NCI-H526 (cell line): ENCODE measurements at regions not wholly inside any gene's neighbourhood (a gene's known extent, or its start where the extent isn't known, plus 50 kb on each side); places are given as distances from the start of the nearest gene placed in this dataset.
"Not testable (repeated sequence)": the region's sequence is repeated elsewhere in the genome, so short reads cannot be mapped to it uniquely, and the experiment has no call there.

Experiments
- DNase-seq, 2 experiments: peaks; one replicate each; lab custom pipeline; 2025; lab: John Stamatoyannopoulos, UW

DNA sequence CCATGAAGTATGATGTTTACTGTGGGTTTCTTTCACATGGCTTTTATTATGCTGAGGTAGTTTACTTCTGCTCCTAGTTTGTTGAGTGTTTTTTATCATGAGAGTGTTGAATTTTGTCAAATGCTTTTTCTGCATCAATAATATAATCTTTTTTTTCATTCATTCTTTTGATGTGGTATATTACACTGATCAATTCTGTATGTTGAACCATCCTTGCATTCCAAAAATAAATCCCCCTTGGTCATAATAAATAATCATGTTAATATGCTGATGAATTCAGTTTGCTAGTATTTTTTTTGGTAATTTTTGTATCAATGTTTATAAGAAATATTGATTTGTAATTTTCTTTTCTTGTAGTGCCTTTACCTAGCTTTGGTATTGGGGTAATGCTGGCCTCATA, 97.9 kb upstream of the ZNF648 start:
- DNase-seq = no peak

DNA sequence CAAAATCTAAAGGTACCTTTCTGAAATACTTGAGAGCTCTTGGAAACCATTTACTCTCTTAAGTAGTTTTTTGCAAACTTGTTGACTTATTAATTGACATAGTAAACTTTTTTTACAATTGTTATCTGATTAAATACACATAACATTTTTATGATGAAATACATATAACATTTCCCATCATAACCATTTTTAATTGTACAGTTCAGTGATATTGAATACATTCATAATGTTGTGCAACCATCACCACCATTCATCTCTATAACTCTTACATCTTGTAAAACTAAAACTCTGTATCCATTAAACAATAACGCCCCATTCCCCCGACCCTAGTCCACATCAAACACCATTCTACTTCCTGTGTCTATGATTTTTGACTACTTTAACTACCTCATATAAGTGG, 95.7 kb upstream of the ZNF648 start:
- no peak for DNase-seq

DNA sequence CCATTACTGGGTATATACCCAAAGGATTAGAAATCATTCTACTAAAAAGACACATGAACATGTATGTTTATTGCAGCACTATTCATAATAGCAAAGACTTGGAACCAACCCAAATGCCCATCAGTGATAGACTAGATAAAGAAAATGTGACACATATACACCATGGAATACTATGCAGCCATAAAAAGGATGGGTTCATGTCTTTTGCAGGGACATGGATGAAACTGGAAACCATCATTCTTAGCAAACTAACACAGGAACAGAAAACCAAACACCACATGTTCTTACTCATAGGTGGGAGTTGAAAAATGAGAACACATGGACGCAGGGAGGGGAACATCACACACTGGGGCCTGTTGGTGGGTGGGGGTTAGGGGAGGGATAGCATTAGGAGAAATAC, 92.9 kb upstream of the ZNF648 start:
- DNase-seq = not testable (repeated sequence)

DNA sequence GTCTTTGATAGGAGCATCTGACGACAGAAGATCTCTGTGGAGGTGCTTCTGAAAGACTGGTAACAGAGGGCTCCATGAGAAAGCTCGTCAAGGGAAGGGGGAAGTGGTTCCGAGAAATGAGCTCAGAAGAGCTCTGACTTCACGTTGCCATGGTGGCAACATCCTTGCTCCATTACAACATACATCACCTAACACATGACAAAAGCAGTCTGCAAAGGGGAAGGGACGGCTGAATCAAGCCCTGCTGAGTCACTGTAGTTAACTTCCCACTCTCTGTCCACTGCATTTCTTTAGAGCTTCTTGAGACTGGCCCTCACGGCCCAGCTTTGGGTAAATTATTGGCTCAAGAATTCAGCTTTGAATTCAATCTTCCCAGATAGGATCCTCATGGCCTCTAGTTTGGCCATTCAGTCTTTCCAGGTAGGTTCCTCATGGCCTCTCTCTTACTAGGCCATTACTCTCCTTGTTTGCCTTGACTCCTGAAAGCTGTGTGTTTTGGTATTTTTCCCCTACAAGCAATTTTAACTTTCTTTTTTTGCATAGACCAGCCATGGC, 88.0 kb upstream of the ZNF648 start:
- DNase-seq = no peak

DNA sequence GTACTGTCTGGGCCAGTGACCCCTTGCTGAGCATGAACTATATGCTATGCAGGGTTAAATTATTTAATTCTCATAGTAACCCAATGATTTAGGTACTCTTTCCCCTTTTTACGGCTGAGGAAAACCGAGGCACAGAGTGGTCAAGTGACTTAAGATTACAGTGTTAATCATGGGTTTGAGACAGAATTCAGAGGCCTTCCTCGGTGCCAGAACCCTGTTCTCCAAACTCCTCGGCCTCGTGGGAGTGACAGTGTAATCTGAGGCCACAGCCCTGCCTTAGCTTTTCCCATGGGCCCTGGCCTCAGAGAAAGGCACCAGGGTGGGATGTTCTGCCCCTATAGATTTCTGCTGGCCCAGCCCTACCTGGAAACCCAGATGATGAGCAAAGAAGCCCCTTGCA, 86.4 kb upstream of the ZNF648 start:
- DNase-seq = no peak

GRCh38 chr1:182147136-182147820, 85.8 kb upstream of the ZNF648 start:
- DNase-seq = no peak

GRCh38 chr1:182146286-182146685, 84.8 kb upstream of the ZNF648 start:
- DNase-seq = no peak

GRCh38 chr1:182145441-182145840, 83.9 kb upstream of the ZNF648 start:
- DNase-seq = no peak

DNA sequence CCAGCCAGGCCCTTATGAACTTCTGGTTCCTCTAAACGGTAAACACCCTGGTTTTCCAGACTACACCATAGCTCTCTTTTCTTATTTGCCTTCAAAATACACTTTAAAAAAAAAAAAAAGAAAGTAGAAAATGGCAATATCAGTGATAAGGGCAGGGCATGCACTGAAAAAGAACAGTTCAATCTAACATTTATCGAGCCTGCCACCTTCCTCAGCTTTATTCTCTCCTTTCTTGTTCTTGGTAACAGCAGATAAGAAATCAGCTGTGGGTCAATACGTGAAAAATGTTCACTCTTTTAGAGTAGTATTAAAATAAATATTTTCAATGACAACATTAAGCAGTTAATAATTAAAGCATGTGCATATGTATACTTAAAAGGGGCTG, 83.1 kb upstream of the ZNF648 start:
- DNase-seq = no peak

DNA sequence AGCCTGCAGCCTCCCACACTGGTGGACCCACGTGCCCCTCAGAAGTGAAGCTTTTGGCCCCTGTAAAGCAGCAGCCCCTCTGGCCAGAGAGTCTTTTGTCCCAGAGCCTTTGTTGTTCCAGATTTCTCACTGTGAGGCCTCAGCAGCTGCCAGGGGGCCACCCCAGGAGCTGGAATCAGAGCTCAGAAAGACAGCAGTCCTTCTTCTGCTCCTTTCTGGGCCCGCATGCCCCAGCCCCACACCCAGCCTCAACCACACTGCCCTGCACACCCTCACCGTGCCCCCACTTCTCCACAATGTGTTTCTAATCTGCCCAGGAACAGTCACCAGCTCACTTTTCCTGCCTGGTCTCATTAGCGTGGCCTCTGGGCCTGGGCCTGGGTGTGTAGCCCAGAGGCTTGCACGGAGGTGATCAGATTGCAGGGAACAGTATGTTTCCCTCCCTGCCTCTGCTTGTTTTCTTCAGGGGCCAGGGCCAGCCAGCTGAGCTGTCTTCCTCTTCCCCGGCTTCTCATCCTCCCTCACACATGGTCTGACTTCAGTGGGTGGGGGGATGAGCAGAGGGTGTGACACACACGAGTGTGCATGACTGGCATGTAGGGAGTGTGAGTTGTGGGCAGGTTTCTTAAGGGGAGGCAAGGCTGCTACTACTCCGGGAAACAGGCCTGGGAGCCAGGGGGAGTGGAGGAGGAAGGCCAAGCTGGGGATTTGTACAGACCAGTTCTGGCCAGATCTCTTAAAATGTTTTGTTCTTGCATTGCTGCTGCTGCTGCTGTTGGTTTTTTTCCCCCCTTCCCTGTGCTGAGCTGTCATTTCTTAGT, 82.5 kb upstream of the ZNF648 start:
- DNase-seq = peak in 1 of 2 experiments; percentile 37

DNA sequence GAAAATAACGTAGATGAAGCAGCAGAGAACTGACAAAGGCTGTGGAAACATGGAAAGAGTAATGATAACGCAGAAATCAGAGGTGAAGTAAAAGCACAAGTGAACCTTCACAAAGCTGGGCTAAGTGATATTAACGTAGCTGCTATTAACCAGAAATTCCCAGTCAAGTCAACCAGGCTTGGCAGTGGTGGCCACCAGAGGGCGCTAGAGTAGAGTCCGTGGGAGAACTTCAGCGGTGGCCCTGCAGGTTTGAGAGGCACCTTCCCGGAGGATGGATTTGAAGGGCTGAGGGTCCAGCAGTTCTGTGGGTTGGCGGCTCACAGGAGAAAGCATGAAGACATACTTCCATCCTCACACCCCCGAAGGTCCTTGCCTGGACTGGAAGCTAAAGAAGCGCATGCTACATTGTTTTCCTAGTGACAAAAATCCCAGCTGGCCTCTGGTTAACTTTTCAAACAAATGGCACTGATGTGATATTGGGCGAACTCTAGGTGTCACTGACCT, 81.7 kb upstream of the ZNF648 start:
- peak; percentile 93 to 99 for DNase-seq

GRCh38 chr1:182142621-182143020, 81.1 kb upstream of the ZNF648 start:
- no peak for DNase-seq

- no peak for DNase-seq
Measured at GRCh38 chr1:182141040-182141439, 79.5 kb upstream of the ZNF648 start.

GRCh38 chr1:182139496-182139895, 78.0 kb upstream of the ZNF648 start:
- DNase-seq = peak in 1 of 2 experiments; percentile 39

- no peak for DNase-seq
Measured at GRCh38 chr1:182137546-182137945, 76.0 kb upstream of the ZNF648 start.

DNA sequence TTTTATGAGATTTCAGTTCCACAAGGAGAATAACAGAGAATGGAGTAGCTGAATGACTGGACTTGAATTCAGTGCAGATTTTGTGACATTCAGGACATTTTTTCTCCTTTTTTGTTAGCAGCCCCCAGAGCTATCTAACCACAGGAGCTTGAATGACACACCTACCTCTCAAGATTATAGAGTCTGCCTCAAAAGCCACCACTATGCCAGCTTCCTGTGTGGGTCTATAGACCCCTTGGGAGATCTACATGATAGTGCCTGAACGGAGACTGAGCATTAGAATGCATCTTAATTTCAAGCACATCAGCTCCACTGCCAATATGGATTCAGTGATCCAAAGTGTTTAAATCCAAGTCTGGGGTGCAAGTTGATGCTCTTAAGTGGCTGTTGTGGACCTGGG, 74.4 kb upstream of the ZNF648 start:
- DNase-seq = no peak

DNA sequence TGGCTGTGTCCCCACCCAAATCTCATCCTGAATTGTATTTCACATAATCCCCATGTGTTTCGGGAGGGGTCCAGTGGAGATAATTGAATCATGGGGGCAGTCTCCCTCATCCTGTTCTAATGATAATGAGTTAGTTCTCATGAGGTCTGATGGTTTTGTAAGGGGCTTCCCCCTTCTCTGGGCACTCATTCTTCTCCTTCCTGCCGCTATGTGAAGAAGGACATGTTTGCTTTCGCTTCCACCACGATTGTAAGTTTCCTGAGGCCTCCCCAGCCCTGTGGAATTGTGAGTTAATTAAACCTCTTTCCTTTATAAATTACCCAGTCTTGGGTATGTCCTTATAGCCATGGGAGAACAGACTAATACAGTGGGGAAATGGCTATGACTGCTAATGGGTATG, 72.7 kb upstream of the ZNF648 start:
- no peak for DNase-seq

DNA sequence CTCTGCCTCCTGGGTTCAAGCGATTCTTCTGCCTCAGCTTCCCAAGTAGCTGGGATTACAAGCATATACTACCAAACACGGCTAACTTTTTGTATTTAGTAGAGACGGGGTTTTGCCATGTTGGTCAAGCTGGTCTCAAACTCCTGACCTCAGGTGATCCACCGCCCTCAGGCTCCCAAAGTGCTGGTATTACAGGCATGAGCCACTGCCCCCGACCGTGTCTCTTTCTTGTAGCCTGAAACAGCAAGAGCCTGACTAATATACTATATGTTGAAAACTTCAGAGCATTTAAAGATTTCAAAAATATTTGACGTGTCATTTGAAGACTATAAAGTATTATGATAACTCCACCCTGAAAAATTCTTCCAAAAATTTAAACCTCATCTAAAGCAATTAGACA, 71.7 kb upstream of the ZNF648 start:
- DNase-seq = no peak

DNA sequence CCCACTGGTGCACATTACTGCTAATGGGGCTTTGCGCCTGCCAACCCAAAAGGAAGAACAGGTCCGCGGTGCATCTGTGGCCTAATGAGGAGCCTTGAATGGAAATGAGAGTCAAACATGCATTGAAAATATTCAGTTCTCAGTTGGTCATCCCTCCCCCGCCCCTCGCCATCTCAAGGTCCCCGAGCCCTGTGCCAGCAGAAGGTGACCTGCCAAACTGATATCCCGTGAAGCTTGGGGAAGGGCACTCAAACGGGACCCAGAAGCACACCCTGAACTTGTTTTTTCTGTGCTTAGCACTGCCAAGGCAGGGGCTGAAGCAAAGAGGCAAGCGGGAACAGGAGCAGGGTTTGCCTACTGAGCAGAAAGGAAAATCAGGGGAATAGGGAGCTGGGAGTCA, 67.9 kb upstream of the ZNF648 start:
- DNase-seq = peak in 1 of 2 experiments; percentile 39

GRCh38 chr1:182128502-182128901, 67.0 kb upstream of the ZNF648 start:
- DNase-seq = no peak

DNA sequence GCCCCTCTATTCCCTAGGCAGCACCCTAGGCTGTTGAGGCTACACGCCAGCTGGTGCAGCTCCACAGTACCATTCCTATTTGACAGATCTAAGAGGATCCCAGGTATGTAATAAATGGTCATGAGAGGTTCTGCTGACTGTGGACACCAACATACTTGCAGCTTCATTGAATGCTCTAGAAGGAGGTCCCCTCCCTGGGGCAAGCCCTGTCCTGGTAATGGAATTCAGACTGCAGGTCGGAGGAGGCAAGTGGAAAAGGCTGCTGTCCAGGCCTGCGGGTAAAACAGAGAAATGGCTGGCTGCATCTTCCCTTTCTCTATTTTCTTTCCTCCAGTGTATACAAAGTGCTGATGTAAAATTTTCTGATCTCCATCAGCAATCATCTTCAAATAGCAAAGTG, 66.1 kb upstream of the ZNF648 start:
- DNase-seq = no peak

- no peak for DNase-seq
Measured at GRCh38 chr1:182126272-182126800, 64.8 kb upstream of the ZNF648 start.

DNA sequence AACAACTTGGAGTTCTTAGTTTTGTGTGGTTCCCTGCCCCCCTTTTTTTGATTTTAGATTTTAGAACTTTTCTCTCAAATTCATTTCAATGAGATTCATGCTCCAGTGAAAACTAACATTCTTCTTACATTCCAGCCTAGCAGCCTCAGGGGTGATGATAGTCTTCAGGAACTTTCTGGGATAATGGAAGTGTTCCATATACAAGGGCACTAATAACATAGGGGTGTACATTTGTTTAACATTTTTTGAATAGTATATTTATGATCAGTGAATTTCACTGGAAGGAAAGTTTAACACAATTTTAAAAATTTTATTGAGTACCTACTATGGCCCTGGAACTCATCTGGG, 61.4 kb upstream of the ZNF648 start:
- DNase-seq = peak in 1 of 2 experiments; percentile 57
